ENCODE measurements at regions not wholly inside any gene's neighbourhood (a gene's known extent, or its start where the extent isn't known, plus 50 kb on each side); places are given as distances from the start of the nearest gene placed in this dataset.

DNA sequence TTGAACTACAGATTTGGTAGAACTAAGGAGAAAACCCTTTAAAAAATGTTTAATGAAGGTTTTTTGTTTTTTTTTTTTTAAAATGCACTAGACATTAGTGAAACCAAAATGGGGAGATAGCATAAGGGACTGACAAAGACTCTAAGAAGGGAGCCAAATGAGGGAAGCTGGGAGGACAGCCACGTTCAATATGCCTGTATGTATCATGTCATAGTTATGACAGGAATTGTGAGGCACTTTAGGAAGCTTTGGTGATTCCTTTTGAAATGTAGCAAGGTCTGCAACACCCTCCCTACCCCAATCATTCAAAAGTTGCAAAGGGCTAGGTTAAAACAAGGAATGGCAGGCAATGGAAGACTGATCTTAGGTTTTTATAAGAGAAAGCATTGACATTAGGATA, 526.0 kb downstream of the TLL1 start:
- no peak overlapping the region for H3K4ac ChIP-seq (ENCODE audit: low read depth, low read length)
- H2BK15ac ChIP-seq (ENCODE audit: low read depth, low read length) = no peak overlapping the region
- H3K27me3 Mint-ChIP-seq (ENCODE audit: low read depth) = no peaks in the 10 kb centered on the region; the same call in 1 of the 2 replicates
- H2AFZ ChIP-seq (ENCODE audit: low read length) = no peak overlapping the region
- no peak overlapping the region for H3K18ac ChIP-seq (ENCODE audit: insufficient read length, low read depth, low read length)
- no CpG with 5 or more reads among the region's 1 CpG for WGBS (ENCODE audit: extremely low coverage, insufficient read length, low lambda C conversion rate)
- no peak overlapping the region for H2BK12ac ChIP-seq (ENCODE audit: insufficient read length, low read depth, low read length)
- TF ChIP-seq, protein P1, sequence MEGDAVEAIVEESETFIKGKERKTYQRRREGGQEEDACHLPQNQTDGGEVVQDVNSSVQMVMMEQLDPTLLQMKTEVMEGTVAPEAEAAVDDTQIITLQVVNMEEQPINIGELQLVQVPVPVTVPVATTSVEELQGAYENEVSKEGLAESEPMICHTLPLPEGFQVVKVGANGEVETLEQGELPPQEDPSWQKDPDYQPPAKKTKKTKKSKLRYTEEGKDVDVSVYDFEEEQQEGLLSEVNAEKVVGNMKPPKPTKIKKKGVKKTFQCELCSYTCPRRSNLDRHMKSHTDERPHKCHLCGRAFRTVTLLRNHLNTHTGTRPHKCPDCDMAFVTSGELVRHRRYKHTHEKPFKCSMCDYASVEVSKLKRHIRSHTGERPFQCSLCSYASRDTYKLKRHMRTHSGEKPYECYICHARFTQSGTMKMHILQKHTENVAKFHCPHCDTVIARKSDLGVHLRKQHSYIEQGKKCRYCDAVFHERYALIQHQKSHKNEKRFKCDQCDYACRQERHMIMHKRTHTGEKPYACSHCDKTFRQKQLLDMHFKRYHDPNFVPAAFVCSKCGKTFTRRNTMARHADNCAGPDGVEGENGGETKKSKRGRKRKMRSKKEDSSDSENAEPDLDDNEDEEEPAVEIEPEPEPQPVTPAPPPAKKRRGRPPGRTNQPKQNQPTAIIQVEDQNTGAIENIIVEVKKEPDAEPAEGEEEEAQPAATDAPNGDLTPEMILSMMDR (conservative IDR thresholded peaks at IDR 0.05) = no peak
- no peak overlapping the region for H3K23ac ChIP-seq (ENCODE audit: insufficient read length, low read depth, low read length)
- no peak overlapping the region for H3K4me3 Mint-ChIP-seq
- no peaks in the 10 kb centered on the region for H3K23me2 ChIP-seq (ENCODE audit: insufficient read length, low read depth, low read length, poor library complexity, severe bottlenecking)
- H2BK20ac ChIP-seq (ENCODE audit: low read depth, low read length, poor library complexity, severe bottlenecking) = no peak overlapping the region
- no peaks in the 10 kb centered on the region for H3K27me3 ChIP-seq (ENCODE audit: insufficient read depth, low read length)
- H2AK5ac ChIP-seq (ENCODE audit: insufficient read length, low read length) = no peak overlapping the region
- H3T11ph ChIP-seq (ENCODE audit: low read length) = no peak overlapping the region
- H2BK5ac ChIP-seq (ENCODE audit: insufficient read length, low read length) = no peak overlapping the region
- no peak overlapping the region for H2BK120ac ChIP-seq (ENCODE audit: low read depth, low read length, poor library complexity, severe bottlenecking)
- no peaks in the 10 kb centered on the region for H3K79me1 ChIP-seq (ENCODE audit: insufficient read depth, low read depth, low read length, poor library complexity, severe bottlenecking)
- H3K9me3 Mint-ChIP-seq = no peaks in the 10 kb centered on the region
- no peak overlapping the region for H4K8ac ChIP-seq (replicated peaks; ENCODE audit: insufficient read length, low read depth, low read length)
- H4K91ac ChIP-seq (ENCODE audit: insufficient read length, low read depth, low read length) = no peak overlapping the region
- no peak overlapping the region for H4K5ac ChIP-seq (ENCODE audit: insufficient read length, low read depth, low read length)
- no peaks in the 10 kb centered on the region for H3K79me2 ChIP-seq (ENCODE audit: insufficient read depth, low read length)
- no peak overlapping the region for H3K56ac ChIP-seq (ENCODE audit: insufficient read length, low read depth, low read length)
- no peak overlapping the region for H3K9ac ChIP-seq (ENCODE audit: extremely low read depth, insufficient read length, low read length)
- DNase-seq = no peak
- H3K4me1 ChIP-seq (ENCODE audit: insufficient read depth, low read length) = no peaks in the 10 kb centered on the region
- H3K27ac Mint-ChIP-seq = no peak overlapping the region
- no peak overlapping the region for H3K14ac ChIP-seq (ENCODE audit: insufficient read depth, low read length)
- H4K20me1 ChIP-seq (ENCODE audit: control insufficient read depth, insufficient read depth, insufficient read length) = no peaks in the 10 kb centered on the region
- H3K27ac ChIP-seq (ENCODE audit: insufficient read length, low read depth, low read length) = no peak overlapping the region
- peaks cover 4 to 8% of the 10 kb centered on the region in 2 experiments for H3K4me1 Mint-ChIP-seq
- H3K9me3 ChIP-seq (ENCODE audit: control insufficient read depth, low read depth, low read length) = no peaks in the 10 kb centered on the region
- no peaks in the 10 kb centered on the region for H3K36me3 Mint-ChIP-seq (ENCODE audit: insufficient read depth in 1 of 3, low read depth in 3 of 3)
- H3K4me2 ChIP-seq (ENCODE audit: insufficient read depth, insufficient read length, low read length) = no peak overlapping the region
